GM12878 (cell line): ENCODE measurements at regions not wholly inside any gene's neighbourhood (a gene's known extent, or its start where the extent isn't known, plus 50 kb on each side); places are given as distances from the start of the nearest gene placed in this dataset.

Experiments used
- ATAC-seq: fragments of 200-7000 bp; cut with Tn5 transposase; 3 replicates; pipeline ENCODE4 v1.9.1; 2020; ENCODE audit warnings: mild to moderate bottlenecking, moderate library complexity
- BruUV-seq: library from RNA; stranded (reverse); fragments of 400-500 nt; replicated peaks from 2 replicates; lab custom pipeline; 2021; lab: Mats Ljungman, UMichigan
- CTCF ChIA-PET: fragments of 300-600 bp; sonication (Branson Sonifier 250); formaldehyde crosslinking; extraction: SDS; loops from one replicate; lab custom pipeline; 2021; ENCODE audit warnings: inconsistent platforms; lab: Yijun Ruan, JAX
- POLR2A ChIA-PET: fragments of 350-600 bp; formaldehyde crosslinking; extraction: SDS; loops from one replicate; lab custom pipeline; 2021; ENCODE audit warnings: inconsistent platforms; lab: Charles Lee
- RAD21 ChIA-PET: fragments of 300-600 bp; sonication (Branson Sonifier 250); formaldehyde crosslinking; loops from one replicate; lab custom pipeline; 2023; ENCODE audit warnings: antibody characterized with exemption; ENCODE audit not compliant: unreplicated experiment; lab: Charles Lee
- SMC1A ChIA-PET: fragments of 300-600 bp; sonication (Branson Sonifier 250); formaldehyde crosslinking; loops from one replicate; lab custom pipeline; 2023; ENCODE audit not compliant: unreplicated experiment, uncharacterized antibody; lab: Charles Lee
- DNase-seq: peaks from one replicate; pipeline ENCODE4 v3.0.0-alpha.2; 2011; ENCODE audit warnings: low read depth, low spot score
- FAIRE-seq: peaks from 3 replicates; lab custom pipeline; 2011; peaks lifted over from hg19 to GRCh38; lab: Jason Lieb, UNC
- H2AFZ ChIP-seq: 2 replicates; pipeline ENCODE4 v1.6.0; 2011; ENCODE audit warnings: low read depth, low read length, control low read depth; ENCODE audit not compliant: control insufficient read depth
- H3K27ac ChIP-seq: 2 replicates; pipeline ENCODE4 v1.5.1; 2011; ENCODE audit warnings: control low read depth; ENCODE audit not compliant: control insufficient read depth, insufficient read depth
- H3K27me3 ChIP-seq, 2 experiments: replicated peaks in 1 of 2; 2 replicates each; pipeline versions ENCODE4 v1.6.0 to v1.6.1; 2011; ENCODE audit warnings: low read length in 1 of 2; ENCODE audit not compliant: control insufficient read depth in 2 of 2, insufficient read depth in 2 of 2
- H3K36me3 ChIP-seq, 2 experiments: 2 replicates each; pipeline ENCODE4 v1.5.1; 2011; ENCODE audit warnings: low read length in 1 of 2; ENCODE audit not compliant: control insufficient read depth in 2 of 2, insufficient read depth in 2 of 2
- H3K4me1 ChIP-seq: 2 replicates; pipeline ENCODE4 v1.6.1; 2011; ENCODE audit warnings: mild to moderate bottlenecking, low read length, moderate library complexity, mixed read lengths; ENCODE audit not compliant: control insufficient read depth, insufficient read depth
- H3K4me2 ChIP-seq: 2 replicates; pipeline ENCODE4 v1.6.0; 2011; ENCODE audit warnings: control low read depth; ENCODE audit not compliant: control insufficient read depth, insufficient read depth
- H3K4me3 ChIP-seq: fragments of 200-600 bp; sonication (generic); 2 replicates; pipeline ENCODE4 v1.5.1; 2016
- H3K79me2 ChIP-seq: 2 replicates; pipeline ENCODE4 v1.6.0; 2011; ENCODE audit warnings: low read length; ENCODE audit not compliant: control insufficient read depth, insufficient read depth
- H3K9ac ChIP-seq: 2 replicates; pipeline ENCODE4 v1.8.0; 2011; ENCODE audit warnings: low read length, control low read depth, mixed read lengths; ENCODE audit not compliant: control insufficient read depth, insufficient read depth
- H3K9me3 ChIP-seq: replicated peaks from 3 replicates; pipeline ENCODE4 v1.5.1; 2011; ENCODE audit warnings: mild to moderate bottlenecking, low read length; ENCODE audit not compliant: control insufficient read depth, insufficient read depth
- H4K20me1 ChIP-seq: 2 replicates; pipeline ENCODE4 v1.6.0; 2011; ENCODE audit not compliant: control insufficient read depth, insufficient read depth
- HCFC1 ChIP-seq: fragments of 150-350 bp; IDR thresholded peaks from 2 replicates; pipeline ENCODE4 v1.6.1; 2014; ENCODE audit warnings: low read length
- JUNB ChIP-seq: IDR thresholded peaks from 2 replicates; pipeline ENCODE4 v1.6.1; 2016; ENCODE audit warnings: antibody characterized with exemption, mild to moderate bottlenecking
- ZBTB33 ChIP-seq: fragments of 450-650 bp; IDR thresholded peaks from 2 replicates; pipeline ENCODE4 v1.6.1; 2017; ENCODE audit warnings: mild to moderate bottlenecking
- whole genome bisulfite sequencing: methylation state at CpG from one replicate; pipeline ENCODE4 v1.1.6; 2016; ENCODE audit warnings: low lambda C conversion rate; ENCODE audit not compliant: insufficient replicate concordance, insufficient coverage; ENCODE audit errors: missing lambda C conversion rate; 5-methylcytosine and 5-hydroxymethylcytosine counted together
- in situ Hi-C: fragments of 300-500 bp; cut with MboI; formaldehyde crosslinking; loops from 9 replicates; pipeline ENCODE4 v1.14.3; 2018; ENCODE audit warnings: mixed read lengths
- intact Hi-C: fragments of 100-400 bp; cut with micrococcal nuclease; formaldehyde crosslinking; loops from one replicate; pipeline ENCODE4 v1.14.2; 2022; ENCODE audit not compliant: unreplicated experiment
- TF ChIP-seq, protein P1 (sequence below): IDR thresholded peaks from 2 replicates; pipeline ENCODE4 v1.6.1; 2012; ENCODE audit warnings: mild to moderate bottlenecking, low read depth, low read length

DNA sequence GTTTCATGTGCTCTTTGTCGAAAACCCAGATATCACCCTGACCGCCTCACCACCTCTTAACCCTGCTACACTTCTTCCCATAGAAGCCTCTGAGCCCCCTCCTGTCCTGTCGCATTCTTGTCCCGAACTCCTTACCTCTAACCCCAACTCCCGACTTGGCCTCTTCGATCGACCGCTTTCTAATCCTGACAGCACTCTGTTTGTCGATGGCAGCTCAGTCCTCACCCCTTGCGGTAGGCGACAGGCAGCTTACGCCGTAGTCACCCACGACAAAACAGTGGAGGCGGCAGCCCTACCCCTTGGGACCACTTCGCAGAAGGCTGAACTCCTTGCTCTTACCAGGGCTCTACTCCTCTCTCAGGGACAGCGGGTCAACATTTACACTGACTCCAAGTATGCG lies 961.7 kb downstream of the RPA4 start:
- H3K36me3 ChIP-seq: no peaks in the 10 kb centered on the region
- ChIA-PET SMC1A (no interaction called here), RAD21 (no interaction called here), POLR2A (no interaction called here), CTCF (no interaction called here)
- in situ Hi-C loops (no loop called here), intact Hi-C loops (no loop called here)
- no peaks in the 10 kb centered on the region for H3K79me2 ChIP-seq
- no peak overlapping the region for H3K9ac ChIP-seq
- no peak overlapping the region for H3K4me2 ChIP-seq
- no peak overlapping the region for H3K4me3 ChIP-seq
- H3K4me1 ChIP-seq: no peaks in the 10 kb centered on the region
- DNase-seq (no peak), FAIRE-seq (no peak), ATAC-seq (no peak)
- no peaks in the 10 kb centered on the region for H4K20me1 ChIP-seq
- no TSS peak for BruUV-seq
- H2AFZ ChIP-seq: no peak overlapping the region
- H3K9me3 ChIP-seq: no peaks in the 10 kb centered on the region; the same call in 2 of the 3 replicates
- TF ChIP-seq HCFC1: no peak
- no peak for TF ChIP-seq ZBTB33
- no peak for TF ChIP-seq JUNB
- TF ChIP-seq, protein P1, sequence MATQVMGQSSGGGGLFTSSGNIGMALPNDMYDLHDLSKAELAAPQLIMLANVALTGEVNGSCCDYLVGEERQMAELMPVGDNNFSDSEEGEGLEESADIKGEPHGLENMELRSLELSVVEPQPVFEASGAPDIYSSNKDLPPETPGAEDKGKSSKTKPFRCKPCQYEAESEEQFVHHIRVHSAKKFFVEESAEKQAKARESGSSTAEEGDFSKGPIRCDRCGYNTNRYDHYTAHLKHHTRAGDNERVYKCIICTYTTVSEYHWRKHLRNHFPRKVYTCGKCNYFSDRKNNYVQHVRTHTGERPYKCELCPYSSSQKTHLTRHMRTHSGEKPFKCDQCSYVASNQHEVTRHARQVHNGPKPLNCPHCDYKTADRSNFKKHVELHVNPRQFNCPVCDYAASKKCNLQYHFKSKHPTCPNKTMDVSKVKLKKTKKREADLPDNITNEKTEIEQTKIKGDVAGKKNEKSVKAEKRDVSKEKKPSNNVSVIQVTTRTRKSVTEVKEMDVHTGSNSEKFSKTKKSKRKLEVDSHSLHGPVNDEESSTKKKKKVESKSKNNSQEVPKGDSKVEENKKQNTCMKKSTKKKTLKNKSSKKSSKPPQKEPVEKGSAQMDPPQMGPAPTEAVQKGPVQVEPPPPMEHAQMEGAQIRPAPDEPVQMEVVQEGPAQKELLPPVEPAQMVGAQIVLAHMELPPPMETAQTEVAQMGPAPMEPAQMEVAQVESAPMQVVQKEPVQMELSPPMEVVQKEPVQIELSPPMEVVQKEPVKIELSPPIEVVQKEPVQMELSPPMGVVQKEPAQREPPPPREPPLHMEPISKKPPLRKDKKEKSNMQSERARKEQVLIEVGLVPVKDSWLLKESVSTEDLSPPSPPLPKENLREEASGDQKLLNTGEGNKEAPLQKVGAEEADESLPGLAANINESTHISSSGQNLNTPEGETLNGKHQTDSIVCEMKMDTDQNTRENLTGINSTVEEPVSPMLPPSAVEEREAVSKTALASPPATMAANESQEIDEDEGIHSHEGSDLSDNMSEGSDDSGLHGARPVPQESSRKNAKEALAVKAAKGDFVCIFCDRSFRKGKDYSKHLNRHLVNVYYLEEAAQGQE: no peak
- no peaks in the 10 kb centered on the region for H3K27me3 ChIP-seq
- 76% methylated on average over 18 of the region's 18 CpGs for WGBS
- no peak overlapping the region for H3K27ac ChIP-seq
